ENCODE measurements at regions not wholly inside any gene's neighbourhood (a gene's known extent, or its start where the extent isn't known, plus 50 kb on each side); places are given as distances from the start of the nearest gene placed in this dataset.

- no peaks in the 10 kb centered on the region for H3K36me3 ChIP-seq (ENCODE audit: low read depth)
- no peaks in the 10 kb centered on the region for H3K4me1 ChIP-seq (ENCODE audit: insufficient read depth, poor library complexity, severe bottlenecking)
- no peaks in the 10 kb centered on the region for H3K27me3 ChIP-seq (ENCODE audit: insufficient read depth, poor library complexity, severe bottlenecking)
- no peak overlapping the region for H3K27ac ChIP-seq (ENCODE audit: poor library complexity, severe bottlenecking)
- DNase-seq (ENCODE audit: low spot score) (no peak), ATAC-seq (ENCODE audit: low read depth) (no peak)
- TF ChIP-seq, protein P1, sequence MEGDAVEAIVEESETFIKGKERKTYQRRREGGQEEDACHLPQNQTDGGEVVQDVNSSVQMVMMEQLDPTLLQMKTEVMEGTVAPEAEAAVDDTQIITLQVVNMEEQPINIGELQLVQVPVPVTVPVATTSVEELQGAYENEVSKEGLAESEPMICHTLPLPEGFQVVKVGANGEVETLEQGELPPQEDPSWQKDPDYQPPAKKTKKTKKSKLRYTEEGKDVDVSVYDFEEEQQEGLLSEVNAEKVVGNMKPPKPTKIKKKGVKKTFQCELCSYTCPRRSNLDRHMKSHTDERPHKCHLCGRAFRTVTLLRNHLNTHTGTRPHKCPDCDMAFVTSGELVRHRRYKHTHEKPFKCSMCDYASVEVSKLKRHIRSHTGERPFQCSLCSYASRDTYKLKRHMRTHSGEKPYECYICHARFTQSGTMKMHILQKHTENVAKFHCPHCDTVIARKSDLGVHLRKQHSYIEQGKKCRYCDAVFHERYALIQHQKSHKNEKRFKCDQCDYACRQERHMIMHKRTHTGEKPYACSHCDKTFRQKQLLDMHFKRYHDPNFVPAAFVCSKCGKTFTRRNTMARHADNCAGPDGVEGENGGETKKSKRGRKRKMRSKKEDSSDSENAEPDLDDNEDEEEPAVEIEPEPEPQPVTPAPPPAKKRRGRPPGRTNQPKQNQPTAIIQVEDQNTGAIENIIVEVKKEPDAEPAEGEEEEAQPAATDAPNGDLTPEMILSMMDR (IDR thresholded peaks at IDR 0.05; ENCODE audit: poor library complexity, severe bottlenecking) = no peak
- H3K9me3 ChIP-seq (ENCODE audit: severe bottlenecking) = no peaks in the 10 kb centered on the region
- no peak overlapping the region for H3K4me3 ChIP-seq (ENCODE audit: severe bottlenecking)
Measured at GRCh38 chr1:73903092-73903491, 294.9 kb downstream of the LRRIQ3 start.

GRCh38 chr1:73901738-73902137 is 296.2 kb downstream of the LRRIQ3 start:
- Histone ChIP-seq H3K4me1 (ENCODE audit: insufficient read depth, poor library complexity, severe bottlenecking) (no peaks in the 10 kb centered on the region), H3K4me3 (ENCODE audit: severe bottlenecking) (no peak overlapping the region), H3K36me3 (ENCODE audit: low read depth) (no peaks in the 10 kb centered on the region), H3K27me3 (ENCODE audit: insufficient read depth, poor library complexity, severe bottlenecking) (no peaks in the 10 kb centered on the region), H3K27ac (ENCODE audit: poor library complexity, severe bottlenecking) (no peak overlapping the region), H3K9me3 (ENCODE audit: severe bottlenecking) (no peaks in the 10 kb centered on the region)
- DNase-seq (ENCODE audit: low spot score) = no peak
- TF ChIP-seq, protein P1 (IDR thresholded peaks at IDR 0.05; ENCODE audit: poor library complexity, severe bottlenecking) = no peak
- ATAC-seq (ENCODE audit: low read depth) = no peak

DNA sequence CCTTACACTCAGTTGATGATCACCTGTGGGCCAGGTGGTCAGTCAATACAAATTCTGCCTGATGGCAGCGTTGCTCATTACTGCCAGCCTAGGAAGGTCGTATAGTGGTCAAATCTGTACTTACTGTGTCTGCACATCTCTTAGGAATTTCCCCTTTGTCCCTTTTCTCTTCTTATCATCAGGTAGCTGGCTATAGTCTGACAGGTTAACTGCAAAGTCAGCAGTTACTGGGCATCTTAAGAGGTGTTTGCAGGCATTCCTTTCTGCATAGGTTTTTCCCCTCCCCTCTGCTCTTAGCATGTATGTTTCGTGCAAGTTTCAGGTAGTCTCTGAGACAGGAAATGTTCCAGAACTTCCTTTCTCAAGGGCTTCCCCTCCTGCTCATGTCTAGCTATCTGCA is 298.7 kb downstream of the LRRIQ3 start:
- DNase-seq (ENCODE audit: low spot score) = no peak
- H3K27ac ChIP-seq (ENCODE audit: poor library complexity, severe bottlenecking) = no peak overlapping the region
- H3K4me1 ChIP-seq (ENCODE audit: insufficient read depth, poor library complexity, severe bottlenecking) = no peaks in the 10 kb centered on the region
- H3K4me3 ChIP-seq (ENCODE audit: severe bottlenecking) = no peak overlapping the region
- no peaks in the 10 kb centered on the region for H3K9me3 ChIP-seq (ENCODE audit: severe bottlenecking)
- H3K36me3 ChIP-seq (ENCODE audit: low read depth) = no peaks in the 10 kb centered on the region
- ATAC-seq (ENCODE audit: low read depth) = no peak
- TF ChIP-seq, protein P1 (IDR thresholded peaks at IDR 0.05; ENCODE audit: poor library complexity, severe bottlenecking) = no peak
- no peaks in the 10 kb centered on the region for H3K27me3 ChIP-seq (ENCODE audit: insufficient read depth, poor library complexity, severe bottlenecking)

DNA sequence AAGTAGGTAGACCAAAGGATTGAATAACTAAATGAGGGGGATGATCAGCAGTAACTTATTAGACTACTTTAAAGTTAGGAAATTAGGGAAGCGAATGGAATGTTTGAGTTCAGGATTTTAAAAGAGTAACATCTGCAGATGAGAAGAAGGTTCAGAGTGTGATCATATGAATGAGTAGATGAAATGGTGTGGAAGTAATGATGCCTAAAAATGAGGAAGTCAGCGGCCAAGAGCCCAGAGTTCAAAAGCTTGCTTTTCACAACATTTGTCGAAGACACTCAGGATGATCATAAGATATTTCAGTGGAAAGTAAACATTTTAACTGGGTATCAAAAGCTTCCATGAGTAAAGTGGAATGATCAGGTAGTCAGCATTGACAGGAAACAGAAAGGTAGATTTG is 299.4 kb downstream of the LRRIQ3 start:
- DNase-seq (ENCODE audit: low spot score) = no peak
- H3K27me3 ChIP-seq (ENCODE audit: insufficient read depth, poor library complexity, severe bottlenecking) = no peaks in the 10 kb centered on the region
- H3K36me3 ChIP-seq (ENCODE audit: low read depth) = no peaks in the 10 kb centered on the region
- TF ChIP-seq, protein P1 (IDR thresholded peaks at IDR 0.05; ENCODE audit: poor library complexity, severe bottlenecking) = no peak
- no peaks in the 10 kb centered on the region for H3K9me3 ChIP-seq (ENCODE audit: severe bottlenecking)
- no peak overlapping the region for H3K4me3 ChIP-seq (ENCODE audit: severe bottlenecking)
- ATAC-seq (ENCODE audit: low read depth) = no peak
- no peaks in the 10 kb centered on the region for H3K4me1 ChIP-seq (ENCODE audit: insufficient read depth, poor library complexity, severe bottlenecking)
- no peak overlapping the region for H3K27ac ChIP-seq (ENCODE audit: poor library complexity, severe bottlenecking)

DNA sequence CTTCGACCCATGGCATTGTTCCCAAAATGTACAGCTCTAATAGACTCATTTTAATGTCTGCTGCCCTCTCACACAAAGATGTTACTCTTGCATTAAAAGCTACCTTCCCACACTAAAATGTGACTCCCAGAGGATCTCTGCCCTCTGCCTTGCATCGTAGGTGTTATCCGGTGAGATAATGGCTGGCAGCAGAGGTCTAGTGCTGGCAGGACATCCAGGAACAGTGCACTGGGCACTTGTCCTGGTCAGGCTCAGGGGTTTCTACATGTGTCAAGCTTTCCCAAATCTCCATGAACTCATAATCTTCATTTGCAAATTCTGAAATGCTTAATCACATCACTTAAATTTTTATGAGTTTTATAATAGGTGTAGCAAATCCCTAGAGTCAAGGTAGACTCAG is 310.6 kb downstream of the LRRIQ3 start:
- no peak for DNase-seq (ENCODE audit: low spot score)

More for the DNA sequence above, 310.6 kb downstream of the LRRIQ3 start:
- Histone ChIP-seq H3K36me3 (ENCODE audit: low read depth) (no peaks in the 10 kb centered on the region), H3K4me1 (ENCODE audit: insufficient read depth, poor library complexity, severe bottlenecking) (no peaks in the 10 kb centered on the region), H3K4me3 (ENCODE audit: severe bottlenecking) (no peak overlapping the region), H3K27ac (ENCODE audit: poor library complexity, severe bottlenecking) (no peak overlapping the region), H3K27me3 (ENCODE audit: insufficient read depth, poor library complexity, severe bottlenecking) (no peaks in the 10 kb centered on the region), H3K9me3 (ENCODE audit: severe bottlenecking) (no peaks in the 10 kb centered on the region)
- no peak for ATAC-seq (ENCODE audit: low read depth)
- TF ChIP-seq, protein P1 (IDR thresholded peaks at IDR 0.05; ENCODE audit: poor library complexity, severe bottlenecking) = no peak

Measured in RWPE2 (cell line).